Astrocyte of the cerebellum (primary cell): ENCODE measurements at regions not wholly inside any gene's neighbourhood (a gene's known extent, or its start where the extent isn't known, plus 50 kb on each side); places are given as distances from the start of the nearest gene placed in this dataset.

Experiments
- DNase-seq: peaks from one replicate; pipeline ENCODE4 v3.0.0-alpha.2; 2011; ENCODE audit warnings: low read depth
- H3K4me3 ChIP-seq: 2 replicates; pipeline ENCODE4 v1.5.1; 2011; ENCODE audit warnings: mild to moderate bottlenecking, low read depth, low read length, moderate library complexity
- CTCF ChIP-seq: IDR thresholded peaks from 2 replicates; pipeline ENCODE4 v1.5.1; 2012; ENCODE audit warnings: low read length, low read depth, moderate library complexity, mild to moderate bottlenecking; ENCODE audit errors: missing control alignments
- in situ Hi-C: cut with HindIII; loops from 2 replicates; pipeline ENCODE4 v1.10.0; 2017; ENCODE audit warnings: low sequenced_read_pairs

GRCh38 chr3:177571944-177572315, 374.6 kb upstream of the TBL1XR1 start:
- in situ Hi-C loops: no loop called here
- H3K4me3 ChIP-seq: no peak overlapping the region
- no peak for TF ChIP-seq CTCF
- no peak for DNase-seq

- DNase-seq: no peak
- in situ Hi-C loops: no loop called here
- no peak overlapping the region for H3K4me3 ChIP-seq
- no peak for TF ChIP-seq CTCF
Observed at GRCh38 chr3:177574222-177574856, 377.1 kb upstream of the TBL1XR1 start.

- H3K4me3 ChIP-seq: no peak overlapping the region
- in situ Hi-C loops: no loop called here
- no peak for DNase-seq
- TF ChIP-seq CTCF: no peak
Observed at GRCh38 chr3:177576746-177577145, 379.5 kb upstream of the TBL1XR1 start.

- DNase-seq: no peak
- in situ Hi-C loops: no loop called here
- no peak for TF ChIP-seq CTCF
- H3K4me3 ChIP-seq: no peak overlapping the region
Observed at GRCh38 chr3:177578488-177578887, 381.2 kb upstream of the TBL1XR1 start.

- no peak overlapping the region for H3K4me3 ChIP-seq
- no peak for DNase-seq
- in situ Hi-C loops: no loop called here
- TF ChIP-seq CTCF: no peak
Observed at GRCh38 chr3:177579419-177579818, 382.1 kb upstream of the TBL1XR1 start.

- DNase-seq: no peak
- TF ChIP-seq CTCF: no peak
- H3K4me3 ChIP-seq: no peak overlapping the region
- in situ Hi-C loops: no loop called here
Observed at GRCh38 chr3:177580437-177580836, 383.2 kb upstream of the TBL1XR1 start.
